ENCODE measurements at regions not wholly inside any gene's neighbourhood (a gene's known extent, or its start where the extent isn't known, plus 50 kb on each side); places are given as distances from the start of the nearest gene placed in this dataset.

DNA sequence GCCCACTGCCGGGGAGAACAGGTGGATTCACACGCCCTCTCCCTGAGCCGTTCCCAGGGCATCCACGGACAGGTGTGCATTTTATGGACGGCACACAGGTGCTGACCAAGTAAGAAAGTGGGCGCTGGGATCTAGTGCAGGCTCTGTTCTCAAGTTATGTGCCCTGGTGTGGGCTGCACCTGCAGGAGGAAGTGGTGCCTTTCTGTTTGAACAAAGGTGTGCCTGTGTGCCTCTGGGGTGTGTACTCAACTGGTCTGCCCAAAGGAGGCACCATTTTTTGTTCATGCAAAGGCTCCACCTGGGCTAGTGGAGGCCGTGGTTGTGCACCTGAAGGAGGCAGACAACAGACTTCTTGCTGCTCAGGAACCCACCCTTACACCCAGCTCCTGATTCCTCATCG is 88.2 kb upstream of the HK2 start:
- TF ChIP-seq, protein P1, sequence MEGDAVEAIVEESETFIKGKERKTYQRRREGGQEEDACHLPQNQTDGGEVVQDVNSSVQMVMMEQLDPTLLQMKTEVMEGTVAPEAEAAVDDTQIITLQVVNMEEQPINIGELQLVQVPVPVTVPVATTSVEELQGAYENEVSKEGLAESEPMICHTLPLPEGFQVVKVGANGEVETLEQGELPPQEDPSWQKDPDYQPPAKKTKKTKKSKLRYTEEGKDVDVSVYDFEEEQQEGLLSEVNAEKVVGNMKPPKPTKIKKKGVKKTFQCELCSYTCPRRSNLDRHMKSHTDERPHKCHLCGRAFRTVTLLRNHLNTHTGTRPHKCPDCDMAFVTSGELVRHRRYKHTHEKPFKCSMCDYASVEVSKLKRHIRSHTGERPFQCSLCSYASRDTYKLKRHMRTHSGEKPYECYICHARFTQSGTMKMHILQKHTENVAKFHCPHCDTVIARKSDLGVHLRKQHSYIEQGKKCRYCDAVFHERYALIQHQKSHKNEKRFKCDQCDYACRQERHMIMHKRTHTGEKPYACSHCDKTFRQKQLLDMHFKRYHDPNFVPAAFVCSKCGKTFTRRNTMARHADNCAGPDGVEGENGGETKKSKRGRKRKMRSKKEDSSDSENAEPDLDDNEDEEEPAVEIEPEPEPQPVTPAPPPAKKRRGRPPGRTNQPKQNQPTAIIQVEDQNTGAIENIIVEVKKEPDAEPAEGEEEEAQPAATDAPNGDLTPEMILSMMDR (IDR thresholded peaks at IDR 0.05), result no peak
- TF ChIP-seq CHD2 (IDR thresholded peaks at IDR 0.05; ENCODE audit: low read length, partially characterized antibody) (no peak), POLR2A (IDR thresholded peaks at IDR 0.05; ENCODE audit: low read length) (no peak), MAZ (IDR thresholded peaks at IDR 0.05; ENCODE audit: borderline replicate concordance, low read depth, low read length) (no peak), SMC3 (IDR thresholded peaks at IDR 0.05) (no peak), TP53 (CRISPR knock-in tag; IDR thresholded peaks at IDR 0.05) (no peak), KDM1A (IDR thresholded peaks at IDR 0.05; ENCODE audit: low read depth) (no peak), POLR2AphosphoS2 (conservative IDR thresholded peaks at IDR 0.05; ENCODE audit: low read length) (no peak), RAD21 (conservative IDR thresholded peaks at IDR 0.05 in 1 of 2, IDR thresholded peaks at IDR 0.05 in 1 of 2) (no peak), RARB (CRISPR knock-in tag; IDR thresholded peaks at IDR 0.05) (no peak), MAFK (IDR thresholded peaks at IDR 0.05; ENCODE audit: partially characterized antibody) (no peak)
- TF ChIP-seq, protein P2, sequence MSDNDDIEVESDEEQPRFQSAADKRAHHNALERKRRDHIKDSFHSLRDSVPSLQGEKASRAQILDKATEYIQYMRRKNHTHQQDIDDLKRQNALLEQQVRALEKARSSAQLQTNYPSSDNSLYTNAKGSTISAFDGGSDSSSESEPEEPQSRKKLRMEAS (IDR thresholded peaks at IDR 0.05), result no peak
- TF ChIP-seq, protein P3, sequence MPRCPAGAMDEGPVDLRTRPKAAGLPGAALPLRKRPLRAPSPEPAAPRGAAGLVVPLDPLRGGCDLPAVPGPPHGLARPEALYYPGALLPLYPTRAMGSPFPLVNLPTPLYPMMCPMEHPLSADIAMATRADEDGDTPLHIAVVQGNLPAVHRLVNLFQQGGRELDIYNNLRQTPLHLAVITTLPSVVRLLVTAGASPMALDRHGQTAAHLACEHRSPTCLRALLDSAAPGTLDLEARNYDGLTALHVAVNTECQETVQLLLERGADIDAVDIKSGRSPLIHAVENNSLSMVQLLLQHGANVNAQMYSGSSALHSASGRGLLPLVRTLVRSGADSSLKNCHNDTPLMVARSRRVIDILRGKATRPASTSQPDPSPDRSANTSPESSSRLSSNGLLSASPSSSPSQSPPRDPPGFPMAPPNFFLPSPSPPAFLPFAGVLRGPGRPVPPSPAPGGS (IDR thresholded peaks at IDR 0.05), result no peak
- TF ChIP-seq, protein P4, sequence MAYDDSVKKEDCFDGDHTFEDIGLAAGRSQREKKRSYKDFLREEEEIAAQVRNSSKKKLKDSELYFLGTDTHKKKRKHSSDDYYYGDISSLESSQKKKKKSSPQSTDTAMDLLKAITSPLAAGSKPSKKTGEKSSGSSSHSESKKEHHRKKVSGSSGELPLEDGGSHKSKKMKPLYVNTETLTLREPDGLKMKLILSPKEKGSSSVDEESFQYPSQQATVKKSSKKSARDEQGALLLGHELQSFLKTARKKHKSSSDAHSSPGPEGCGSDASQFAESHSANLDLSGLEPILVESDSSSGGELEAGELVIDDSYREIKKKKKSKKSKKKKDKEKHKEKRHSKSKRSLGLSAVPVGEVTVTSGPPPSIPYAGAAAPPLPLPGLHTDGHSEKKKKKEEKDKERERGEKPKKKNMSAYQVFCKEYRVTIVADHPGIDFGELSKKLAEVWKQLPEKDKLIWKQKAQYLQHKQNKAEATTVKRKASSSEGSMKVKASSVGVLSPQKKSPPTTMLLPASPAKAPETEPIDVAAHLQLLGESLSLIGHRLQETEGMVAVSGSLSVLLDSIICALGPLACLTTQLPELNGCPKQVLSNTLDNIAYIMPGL (CRISPR knock-in tag; IDR thresholded peaks at IDR 0.05; ENCODE audit: borderline replicate concordance), result no peak

Measured in A549 (cell line).